ENCODE measurements at regions not wholly inside any gene's neighbourhood (a gene's known extent, or its start where the extent isn't known, plus 50 kb on each side); places are given as distances from the start of the nearest gene placed in this dataset.

DNA sequence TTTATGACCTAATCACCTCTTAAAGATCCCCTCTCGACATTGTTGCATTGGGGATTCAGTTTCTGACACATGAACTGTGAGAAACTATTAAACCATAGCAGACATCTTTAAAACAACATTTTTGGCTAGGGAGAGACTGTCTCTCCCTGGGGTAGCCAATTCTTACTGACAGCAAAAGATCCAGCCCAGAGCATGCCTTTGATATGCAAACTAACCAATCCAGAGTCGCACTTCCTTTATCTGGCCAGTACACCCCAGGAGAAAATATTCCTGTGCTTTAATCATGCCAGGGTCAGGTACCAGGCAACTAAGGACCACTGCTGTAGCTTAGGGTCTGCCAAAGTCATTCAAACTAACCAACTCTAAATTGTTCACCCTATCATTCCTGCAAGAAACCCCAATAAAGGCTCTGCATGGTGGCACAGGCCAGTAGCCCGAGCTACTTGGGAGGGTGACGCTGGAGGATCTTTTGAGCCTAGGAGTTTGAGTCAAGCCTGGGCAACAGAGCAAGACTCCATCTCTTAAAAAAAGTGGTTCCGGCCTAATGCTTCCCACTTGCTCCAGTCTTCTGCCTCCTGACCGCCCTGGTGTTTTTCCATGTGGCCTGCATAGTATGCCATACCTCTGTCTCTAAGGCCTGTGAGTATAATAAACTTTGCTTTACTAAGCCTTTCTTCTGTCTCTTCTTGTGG, 62.3 kb upstream of the DAPK1 start:
- Histone ChIP-seq H3K4me1 (peaks cover 0 to 9% (median 0%) of the 10 kb centered on the region in 3 donors), H3K27ac (no peak overlapping the region), H3K9me3 (no peaks in the 10 kb centered on the region), H3K27me3 (peaks cover 0 to 49% (median 0%) of the 10 kb centered on the region in 4 donors), H3K4me3 (no peak overlapping the region), H3K36me3 (no peaks in the 10 kb centered on the region)
- intact Hi-C loops (cut with DNase I), result no loop called here
- TF ChIP-seq CTCF (IDR thresholded peaks at IDR 0.05), result no peak
- no peak for TF ChIP-seq POLR2A (IDR thresholded peaks at IDR 0.05)
- WGBS, 2 donors, result 68 to 70% methylated on average over 5 to 6 of the region's 6 CpGs
- no peak for DNase-seq

DNA sequence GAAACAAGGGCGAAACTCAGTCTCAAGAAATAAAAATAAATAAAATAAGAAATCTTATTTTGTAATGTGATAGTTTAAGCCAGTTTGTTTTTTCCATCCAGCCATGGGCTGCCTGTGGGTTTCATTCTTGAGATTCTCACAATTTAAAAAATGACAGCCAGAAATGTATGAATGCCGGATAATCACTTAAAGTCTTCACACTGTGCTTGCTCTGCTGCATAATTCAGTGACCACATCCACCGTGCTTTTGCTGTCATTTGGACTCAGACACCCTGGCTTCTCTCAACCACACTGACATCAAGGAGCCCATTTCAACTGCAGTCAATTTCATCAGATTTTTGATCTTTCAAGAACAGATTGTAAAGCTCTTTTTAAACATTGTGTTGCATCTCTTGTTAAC, 61.0 kb upstream of the DAPK1 start:
- no peak for DNase-seq
- no peak overlapping the region for H3K4me3 ChIP-seq
- TF ChIP-seq CTCF (IDR thresholded peaks at IDR 0.05) (no peak), POLR2A (IDR thresholded peaks at IDR 0.05) (no peak)
- H3K9me3 ChIP-seq, result no peaks in the 10 kb centered on the region
- H3K4me1 ChIP-seq, result peaks cover 0 to 9% (median 0%) of the 10 kb centered on the region in 3 donors
- WGBS, 2 donors, result 77 to 81% methylated on average over 3 of the region's 3 CpGs
- H3K27ac ChIP-seq, result no peak overlapping the region
- H3K36me3 ChIP-seq, result no peaks in the 10 kb centered on the region
- intact Hi-C loops (cut with DNase I), result no loop called here
- H3K27me3 ChIP-seq, result peaks cover 0 to 43% (median 0%) of the 10 kb centered on the region in 4 donors

GRCh38 chr9:87437966-87438365, 59.7 kb upstream of the DAPK1 start:
- TF ChIP-seq POLR2A (IDR thresholded peaks at IDR 0.05), result no peak
- no peak for TF ChIP-seq CTCF (IDR thresholded peaks at IDR 0.05)
- Histone ChIP-seq H3K27me3 (peaks cover 0 to 32% (median 0%) of the 10 kb centered on the region in 4 donors), H3K9me3 (no peaks in the 10 kb centered on the region), H3K4me1 (peaks cover 0 to 9% (median 0%) of the 10 kb centered on the region in 3 donors), H3K27ac (no peak overlapping the region), H3K36me3 (no peaks in the 10 kb centered on the region), H3K4me3 (no peak overlapping the region)
- 78 to 83% methylated on average over 6 to 7 of the region's 8 CpGs for WGBS, 2 donors
- intact Hi-C loops (cut with DNase I), result no loop called here
- no peak for DNase-seq

DNA sequence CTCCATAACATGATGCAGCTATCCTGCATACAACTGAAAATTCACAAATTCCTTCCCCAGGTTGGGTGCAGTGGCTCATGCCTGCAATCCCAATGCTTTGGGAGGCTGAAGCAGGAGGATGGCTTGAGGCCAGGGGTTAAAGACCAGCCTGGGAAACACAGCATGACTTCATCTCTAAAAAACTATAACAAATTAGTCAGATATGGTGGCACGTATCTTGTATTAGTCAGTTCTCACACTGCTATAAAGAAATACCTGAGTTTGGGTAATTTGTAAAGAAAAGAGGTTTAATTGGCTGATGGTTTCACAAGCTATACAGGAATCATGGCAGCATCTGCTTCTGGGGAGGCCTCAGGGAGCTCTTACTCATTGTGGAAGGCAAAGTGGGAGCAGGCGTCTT, 56.4 kb upstream of the DAPK1 start:
- no peak for DNase-seq
- H3K4me1 ChIP-seq, result no peaks in the 10 kb centered on the region
- no peak overlapping the region for H3K4me3 ChIP-seq
- peaks cover 0 to 14% (median 0%) of the 10 kb centered on the region in 4 donors for H3K27me3 ChIP-seq
- intact Hi-C loops (cut with DNase I), result no loop called here
- no peaks in the 10 kb centered on the region for H3K9me3 ChIP-seq
- TF ChIP-seq POLR2A (IDR thresholded peaks at IDR 0.05) (no peak), CTCF (IDR thresholded peaks at IDR 0.05) (no peak)
- H3K36me3 ChIP-seq, result no peaks in the 10 kb centered on the region
- WGBS, 2 donors, result 68 to 81% methylated on average over 2 of the region's 2 CpGs
- H3K27ac ChIP-seq, result no peak overlapping the region

DNA sequence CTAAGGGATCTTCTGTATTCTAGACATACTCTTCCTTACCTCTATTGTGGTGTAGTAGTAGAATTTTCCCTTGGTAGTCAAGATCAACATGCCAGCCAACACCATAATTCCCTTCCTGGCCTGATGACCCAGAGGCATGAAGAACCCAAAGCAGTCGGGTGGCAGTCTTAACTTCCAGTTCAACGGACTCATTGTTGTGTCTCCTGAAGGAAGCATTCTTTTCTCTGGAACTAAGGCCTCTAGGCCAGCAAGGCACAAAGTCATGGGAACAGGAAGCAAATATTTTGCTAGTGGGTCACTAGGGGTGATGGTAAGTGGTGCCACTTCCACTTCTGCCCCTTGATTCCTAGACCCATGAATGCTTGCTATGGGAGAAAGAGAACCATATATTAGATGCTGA, 55.2 kb upstream of the DAPK1 start:
- H3K27ac ChIP-seq, result no peak overlapping the region
- no peaks in the 10 kb centered on the region for H3K4me1 ChIP-seq
- H3K27me3 ChIP-seq, result peaks cover 0 to 8% (median 0%) of the 10 kb centered on the region in 4 donors
- TF ChIP-seq CTCF (IDR thresholded peaks at IDR 0.05), result no peak
- TF ChIP-seq POLR2A (IDR thresholded peaks at IDR 0.05), result no peak
- H3K36me3 ChIP-seq, result no peaks in the 10 kb centered on the region
- intact Hi-C loops (cut with DNase I), result no loop called here
- no peaks in the 10 kb centered on the region for H3K9me3 ChIP-seq
- no peak for DNase-seq
- H3K4me3 ChIP-seq, result no peak overlapping the region
- WGBS, 2 donors, result 52 to 64% methylated on average over 2 of the region's 2 CpGs
